ENCODE measurements at regions not wholly inside any gene's neighbourhood (a gene's known extent, or its start where the extent isn't known, plus 50 kb on each side); places are given as distances from the start of the nearest gene placed in this dataset.

GRCh38 chr12:132439333-132439904, 50.5 kb upstream of the FBRSL1 start:
- in situ Hi-C loops (cut with HindIII; ENCODE audit: low sequenced_read_pairs): no loop called here

GRCh38 chr12:132438726-132439125, 51.2 kb upstream of the FBRSL1 start:
- in situ Hi-C loops (cut with HindIII; ENCODE audit: low sequenced_read_pairs): no loop called here

GRCh38 chr12:132437943-132438700, 51.8 kb upstream of the FBRSL1 start:
- in situ Hi-C loops (cut with HindIII; ENCODE audit: low sequenced_read_pairs): no loop called here

- in situ Hi-C loops (cut with HindIII; ENCODE audit: low sequenced_read_pairs): no loop called here
Measured at GRCh38 chr12:132437252-132437932, 52.6 kb upstream of the FBRSL1 start.

GRCh38 chr12:132436791-132437251, 53.1 kb upstream of the FBRSL1 start:
- in situ Hi-C loops (cut with HindIII; ENCODE audit: low sequenced_read_pairs): no loop called here

GRCh38 chr12:132435486-132436187, 54.3 kb upstream of the FBRSL1 start:
- in situ Hi-C loops (cut with HindIII; ENCODE audit: low sequenced_read_pairs): no loop called here

- in situ Hi-C loops (cut with HindIII; ENCODE audit: low sequenced_read_pairs): no loop called here
Measured at GRCh38 chr12:132433641-132434395, 56.1 kb upstream of the FBRSL1 start.

GRCh38 chr12:132432721-132433577, 57.0 kb upstream of the FBRSL1 start:
- in situ Hi-C loops (cut with HindIII; ENCODE audit: low sequenced_read_pairs): no loop called here

- in situ Hi-C loops (cut with HindIII; ENCODE audit: low sequenced_read_pairs): no loop called here
Measured at GRCh38 chr12:132432126-132432705, 57.7 kb upstream of the FBRSL1 start.

GRCh38 chr12:132430838-132431774, 58.8 kb upstream of the FBRSL1 start:
- in situ Hi-C loops (cut with HindIII; ENCODE audit: low sequenced_read_pairs): no loop called here

- in situ Hi-C loops (cut with HindIII; ENCODE audit: low sequenced_read_pairs): no loop called here
Measured at GRCh38 chr12:132429946-132430643, 59.9 kb upstream of the FBRSL1 start.

- in situ Hi-C loops (cut with HindIII; ENCODE audit: low sequenced_read_pairs): no loop called here
Measured at GRCh38 chr12:132429602-132429945, 60.4 kb upstream of the FBRSL1 start.

- in situ Hi-C loops (cut with HindIII; ENCODE audit: low sequenced_read_pairs): no loop called here
Measured at GRCh38 chr12:132428936-132429601, 60.9 kb upstream of the FBRSL1 start.

- in situ Hi-C loops (cut with HindIII; ENCODE audit: low sequenced_read_pairs): no loop called here
Measured at GRCh38 chr12:132427999-132428935, 61.7 kb upstream of the FBRSL1 start.

- in situ Hi-C loops (cut with HindIII; ENCODE audit: low sequenced_read_pairs): no loop called here
Measured at GRCh38 chr12:132427174-132427768, 62.7 kb upstream of the FBRSL1 start.
